Liver (tissue), 8 donors: ENCODE measurements at regions not wholly inside any gene's neighbourhood (a gene's known extent, or its start where the extent isn't known, plus 50 kb on each side); places are given as distances from the start of the nearest gene placed in this dataset.

Source experiments
- DNase-seq: peaks from one replicate; pipeline ENCODE4 v3.0.0-alpha.2; 2017; ENCODE audit warnings: low spot score
- H3K27ac ChIP-seq, 2 donors: one replicate each; pipeline ENCODE4 v1.7.0; 2013; ENCODE audit warnings: inconsistent platforms in 2 of 2, low read length in 2 of 2, control low read depth in 1 of 2, low read depth in 1 of 2, mild to moderate bottlenecking in 1 of 2
- H3K27me3 ChIP-seq, 4 donors: one replicate each; pipeline versions ENCODE4 v1.6.1 to v1.7.0; 2013; ENCODE audit warnings: low read length in 3 of 4, inconsistent platforms in 1 of 4, mild to moderate bottlenecking in 1 of 4, moderate library complexity in 1 of 4; ENCODE audit not compliant: control insufficient read depth in 4 of 4, insufficient read depth in 4 of 4
- H3K36me3 ChIP-seq, 4 donors: one replicate each; pipeline versions ENCODE4 v1.6.1 to v1.7.0; 2013; ENCODE audit warnings: low read length in 3 of 4, mild to moderate bottlenecking in 3 of 4, low read depth in 1 of 4, moderate library complexity in 1 of 4; ENCODE audit not compliant: control insufficient read depth in 4 of 4, insufficient read depth in 3 of 4
- H3K4me1 ChIP-seq, 4 donors: one replicate each; pipeline versions ENCODE4 v1.6.1 to v1.7.0; 2013; ENCODE audit warnings: low read length in 3 of 4, mild to moderate bottlenecking in 3 of 4, moderate library complexity in 1 of 4; ENCODE audit not compliant: control insufficient read depth in 4 of 4, insufficient read depth in 4 of 4
- H3K4me3 ChIP-seq, 3 donors: one replicate each; pipeline versions ENCODE4 v1.6.1 to v1.7.0; 2013; ENCODE audit warnings: low read length in 3 of 3, control low read depth in 1 of 3, low read depth in 1 of 3, mild to moderate bottlenecking in 1 of 3
- H3K9ac ChIP-seq, 2 donors: one replicate each; pipeline ENCODE4 v1.7.0; 2013; ENCODE audit warnings: low read length in 2 of 2, mild to moderate bottlenecking in 2 of 2, moderate library complexity in 2 of 2, control low read depth in 1 of 2, low read depth in 1 of 2
- H3K9me3 ChIP-seq, 4 donors: one replicate each; pipeline versions ENCODE4 v1.6.1 to v1.7.0; 2013; ENCODE audit warnings: low read length in 3 of 4; ENCODE audit not compliant: control insufficient read depth in 4 of 4
- ATF3 ChIP-seq: IDR thresholded peaks from 2 replicates; pipeline ENCODE4 v1.6.1; 2016; ENCODE audit warnings: antibody characterized with exemption
- CTCF ChIP-seq: fragments of 150-350 bp; IDR thresholded peaks from 2 replicates; pipeline ENCODE4 v1.5.1; 2017; ENCODE audit warnings: improper control_type of control experiment, low read depth, low read length; ENCODE audit not compliant: missing input control
- EGR1 ChIP-seq, 2 donors: IDR thresholded peaks; 2 replicates each; pipeline ENCODE4 v1.6.1; 2016 to 2018; ENCODE audit warnings: antibody characterized with exemption in 2 of 2, low read depth in 2 of 2
- FOXA1 ChIP-seq: IDR thresholded peaks from 2 replicates; pipeline ENCODE4 v1.6.1; 2016; ENCODE audit warnings: antibody characterized with exemption
- FOXA2 ChIP-seq: IDR thresholded peaks from 2 replicates; pipeline ENCODE4 v1.6.1; 2016; ENCODE audit warnings: antibody characterized with exemption
- HNF4A ChIP-seq, 2 donors: conservative IDR thresholded peaks; 2 replicates each; pipeline ENCODE4 v1.6.1; 2016; ENCODE audit warnings: antibody characterized with exemption in 2 of 2, mild to moderate bottlenecking in 2 of 2
- HNF4G ChIP-seq: IDR thresholded peaks from 2 replicates; pipeline ENCODE4 v1.6.1; 2016; ENCODE audit warnings: antibody characterized with exemption
- JUND ChIP-seq, 2 donors: IDR thresholded peaks; 2 replicates each; pipeline ENCODE4 v1.6.1; 2016; ENCODE audit warnings: antibody characterized with exemption in 2 of 2
- NR2F2 ChIP-seq: IDR thresholded peaks from 2 replicates; pipeline ENCODE4 v1.6.1; 2016; ENCODE audit warnings: antibody characterized with exemption
- RAD21 ChIP-seq, 2 donors: IDR thresholded peaks; 2 replicates each; pipeline ENCODE4 v1.6.1; 2016; ENCODE audit warnings: antibody characterized with exemption in 2 of 2, mild to moderate bottlenecking in 2 of 2
- REST ChIP-seq: IDR thresholded peaks from 2 replicates; pipeline ENCODE4 v1.6.1; 2016; ENCODE audit warnings: antibody characterized with exemption, mild to moderate bottlenecking
- RXRA ChIP-seq, 2 donors: IDR thresholded peaks; 2 replicates each; pipeline ENCODE4 v1.6.1; 2017 to 2018; ENCODE audit warnings: antibody characterized with exemption in 2 of 2, mild to moderate bottlenecking in 1 of 2
- SP1 ChIP-seq: IDR thresholded peaks from 2 replicates; pipeline ENCODE4 v1.6.1; 2018; ENCODE audit warnings: antibody characterized with exemption, mild to moderate bottlenecking
- TAF1 ChIP-seq: conservative IDR thresholded peaks from 2 replicates; pipeline ENCODE4 v1.6.1; 2016; ENCODE audit warnings: antibody characterized with exemption, mild to moderate bottlenecking
- YY1 ChIP-seq: IDR thresholded peaks from 2 replicates; pipeline ENCODE4 v1.6.1; 2016; ENCODE audit warnings: antibody characterized with exemption, mild to moderate bottlenecking
- ZBTB33 ChIP-seq: IDR thresholded peaks from 2 replicates; pipeline ENCODE4 v1.6.1; 2016; ENCODE audit warnings: antibody characterized with exemption
- WGBS: extraction: QIAGEN DNeasy Blood & Tissue Kit; methylation state at CpG from one replicate; pipeline ENCODE4 v1.1.7; 2013; 5-methylcytosine and 5-hydroxymethylcytosine counted together
- donor health status: healthy.
- donor health status: healthy.
- donor health status: healthy.
- donor health status: healthy.
- donor health status: healthy.

- H3K4me3 ChIP-seq: no peak overlapping the region
- H3K27me3 ChIP-seq: no peaks in the 10 kb centered on the region
- TF ChIP-seq HNF4A (conservative IDR thresholded peaks at IDR 0.05): no peak
- no peak for TF ChIP-seq HNF4G
- no peak for TF ChIP-seq ATF3
- no peak for TF ChIP-seq YY1
- TF ChIP-seq EGR1 (IDR thresholded peaks at IDR 0.05; ENCODE audit: low read depth in 2 of 2): no peak
- TF ChIP-seq ZBTB33: no peak
- no peak for TF ChIP-seq FOXA1
- TF ChIP-seq NR2F2: no peak
- no peak for TF ChIP-seq JUND (IDR thresholded peaks at IDR 0.05)
- no peak for TF ChIP-seq RAD21 (IDR thresholded peaks at IDR 0.05)
- TF ChIP-seq FOXA2: no peak
- no peak for TF ChIP-seq TAF1
- no peaks in the 10 kb centered on the region for H3K36me3 ChIP-seq
- 50% methylated on average over 3 of the region's 3 CpGs for WGBS
- H3K4me1 ChIP-seq: peaks cover 0 to under 1% (median 0%) of the 10 kb centered on the region in 4 donors
- H3K27ac ChIP-seq: no peak overlapping the region
- H3K9ac ChIP-seq: no peak overlapping the region
- DNase-seq: no peak
- no peaks in the 10 kb centered on the region for H3K9me3 ChIP-seq
Observed at GRCh38 chr6:159450815-159451465, 242.1 kb downstream of the SOD2 start.

GRCh38 chr6:159446340-159446739 is 246.7 kb downstream of the SOD2 start:
- DNase-seq: no peak
- 71% methylated on average over 6 of the region's 6 CpGs for WGBS
- no peak overlapping the region for H3K9ac ChIP-seq
- TF ChIP-seq JUND (IDR thresholded peaks at IDR 0.05): no peak
- no peak overlapping the region for H3K27ac ChIP-seq
- no peaks in the 10 kb centered on the region for H3K36me3 ChIP-seq
- H3K4me3 ChIP-seq: no peak overlapping the region
- no peaks in the 10 kb centered on the region for H3K27me3 ChIP-seq
- H3K4me1 ChIP-seq: no peaks in the 10 kb centered on the region
- H3K9me3 ChIP-seq: peaks cover 0 to 10% (median 0%) of the 10 kb centered on the region in 4 donors

- TF ChIP-seq CTCF (no peak), JUND (IDR thresholded peaks at IDR 0.05) (no peak), FOXA2 (no peak), HNF4A (conservative IDR thresholded peaks at IDR 0.05) (no peak), REST (no peak), RXRA (IDR thresholded peaks at IDR 0.05) (no peak), ATF3 (no peak), YY1 (no peak), SP1 (no peak), NR2F2 (no peak), FOXA1 (no peak), RAD21 (IDR thresholded peaks at IDR 0.05) (no peak), TAF1 (no peak), EGR1 (IDR thresholded peaks at IDR 0.05; ENCODE audit: low read depth in 2 of 2) (no peak)
- Histone ChIP-seq H3K36me3 (no peaks in the 10 kb centered on the region), H3K9ac (no peak overlapping the region), H3K4me1 (no peaks in the 10 kb centered on the region), H3K4me3 (no peak overlapping the region), H3K27me3 (no peaks in the 10 kb centered on the region), H3K27ac (no peak overlapping the region), H3K9me3 (peaks cover 0 to 10% (median 0%) of the 10 kb centered on the region in 4 donors)
- 81% methylated on average over 4 of the region's 4 CpGs for WGBS
- no peak for DNase-seq
Observed at GRCh38 chr6:159445351-159445750, 247.7 kb downstream of the SOD2 start.
